Esophagus muscularis mucosa (tissue), 4 donors: ENCODE measurements at regions not wholly inside any gene's neighbourhood (a gene's known extent, or its start where the extent isn't known, plus 50 kb on each side); places are given as distances from the start of the nearest gene placed in this dataset.

ENCODE experiments used
- DNase-seq: peaks from one replicate; pipeline ENCODE4 v3.0.0-alpha.2; 2017; ENCODE audit errors: extremely low spot score
- H3K27ac ChIP-seq, 4 donors: fragments of 200-600 bp; sonication (generic); replicated peaks in 1 of 4; 1 replicate in 3 of 4; 2 replicates in 1 of 4; pipeline ENCODE4 v1.5.1; 2016 to 2019; ENCODE audit warnings: mild to moderate bottlenecking in 1 of 4
- H3K27me3 ChIP-seq, 4 donors: fragments of 200-600 bp; sonication (generic); one replicate each; pipeline versions ENCODE4 v1.5.1 to v1.6.0; 2016 to 2019
- H3K36me3 ChIP-seq, 4 donors: fragments of 200-600 bp; sonication (generic); one replicate each; pipeline ENCODE4 v1.5.1; 2016 to 2019
- H3K4me1 ChIP-seq, 4 donors: fragments of 200-600 bp; sonication (generic); one replicate each; pipeline ENCODE4 v1.5.1; 2016 to 2019
- H3K4me3 ChIP-seq, 4 donors: fragments of 200-600 bp; sonication (generic); 1 replicate in 2 of 4; 2 replicates in 2 of 4; pipeline ENCODE4 v1.5.1; 2016 to 2019; ENCODE audit warnings: mild to moderate bottlenecking in 4 of 4, moderate library complexity in 1 of 4
- H3K9me3 ChIP-seq, 4 donors: fragments of 200-600 bp; sonication (generic); 1 replicate in 3 of 4; 2 replicates in 1 of 4; pipeline ENCODE4 v1.5.1; 2016 to 2019
- EP300 ChIP-seq: sonication (generic); formaldehyde crosslinking; IDR thresholded peaks from one replicate; pipeline ENCODE4 v1.6.1; 2017; ENCODE audit warnings: antibody characterized with exemption
- POLR2A ChIP-seq: fragments of 450-650 bp; IDR thresholded peaks from one replicate; pipeline ENCODE4 v1.6.1; 2017; ENCODE audit warnings: antibody characterized with exemption, moderate library complexity, mild to moderate bottlenecking, low read depth
- POLR2AphosphoS5 ChIP-seq, 2 donors: sonication (generic); formaldehyde crosslinking; IDR thresholded peaks; one replicate each; pipeline ENCODE4 v1.6.1; 2017; ENCODE audit warnings: antibody characterized with exemption in 2 of 2
- WGBS: methylation state at CpG from one replicate; pipeline ENCODE4 v1.1.5; 2018; 5-methylcytosine and 5-hydroxymethylcytosine counted together
- intact Hi-C: fragments of 100-400 bp; cut with DNase I; formaldehyde crosslinking; loops from one replicate; pipeline ENCODE4 v1.15.1; 2023
- TF ChIP-seq, protein P1 (sequence below), 3 experiments: fragments of 200-600 bp in 2 of 3; fragments of 450-650 bp in 1 of 3; sonication (generic) in 2 of 3; IDR thresholded peaks; one replicate each; pipeline ENCODE4 v1.5.1; 2017 to 2019; ENCODE audit warnings: antibody characterized with exemption in 3 of 3, mild to moderate bottlenecking in 2 of 3, moderate library complexity in 1 of 3

DNA sequence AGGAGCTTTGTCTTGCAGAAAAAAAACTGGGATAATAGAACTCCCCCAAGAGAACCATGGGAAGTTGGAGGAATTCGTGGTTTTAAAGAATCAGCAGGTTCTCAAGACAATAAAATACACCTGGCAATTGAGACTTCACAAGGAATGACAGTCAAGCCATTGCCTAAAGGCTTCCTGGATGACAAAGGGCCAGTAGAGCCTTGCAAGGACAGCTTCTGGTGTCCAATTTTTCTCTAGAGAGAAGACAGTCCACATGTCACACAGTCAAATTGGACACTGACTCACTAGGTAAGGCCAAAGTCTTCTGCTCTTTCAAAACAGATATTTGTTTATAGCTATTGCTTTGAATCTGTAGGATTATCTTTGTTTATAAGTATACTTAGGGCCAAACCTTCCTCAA is 80.3 kb upstream of the BMP5 start:
- no peak overlapping the region for H3K27ac ChIP-seq
- TF ChIP-seq, protein P1, sequence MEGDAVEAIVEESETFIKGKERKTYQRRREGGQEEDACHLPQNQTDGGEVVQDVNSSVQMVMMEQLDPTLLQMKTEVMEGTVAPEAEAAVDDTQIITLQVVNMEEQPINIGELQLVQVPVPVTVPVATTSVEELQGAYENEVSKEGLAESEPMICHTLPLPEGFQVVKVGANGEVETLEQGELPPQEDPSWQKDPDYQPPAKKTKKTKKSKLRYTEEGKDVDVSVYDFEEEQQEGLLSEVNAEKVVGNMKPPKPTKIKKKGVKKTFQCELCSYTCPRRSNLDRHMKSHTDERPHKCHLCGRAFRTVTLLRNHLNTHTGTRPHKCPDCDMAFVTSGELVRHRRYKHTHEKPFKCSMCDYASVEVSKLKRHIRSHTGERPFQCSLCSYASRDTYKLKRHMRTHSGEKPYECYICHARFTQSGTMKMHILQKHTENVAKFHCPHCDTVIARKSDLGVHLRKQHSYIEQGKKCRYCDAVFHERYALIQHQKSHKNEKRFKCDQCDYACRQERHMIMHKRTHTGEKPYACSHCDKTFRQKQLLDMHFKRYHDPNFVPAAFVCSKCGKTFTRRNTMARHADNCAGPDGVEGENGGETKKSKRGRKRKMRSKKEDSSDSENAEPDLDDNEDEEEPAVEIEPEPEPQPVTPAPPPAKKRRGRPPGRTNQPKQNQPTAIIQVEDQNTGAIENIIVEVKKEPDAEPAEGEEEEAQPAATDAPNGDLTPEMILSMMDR (IDR thresholded peaks at IDR 0.05), result no peak
- TF ChIP-seq POLR2AphosphoS5 (IDR thresholded peaks at IDR 0.05) (no peak), POLR2A (no peak)
- no peaks in the 10 kb centered on the region for H3K9me3 ChIP-seq
- H3K27me3 ChIP-seq, result no peaks in the 10 kb centered on the region
- H3K4me1 ChIP-seq, result peaks cover 0 to 22% (median 9%) of the 10 kb centered on the region in 4 donors
- 73% methylated on average over 1 of the region's 1 CpG for WGBS
- no peaks in the 10 kb centered on the region for H3K36me3 ChIP-seq
- no peak for DNase-seq
- intact Hi-C loops, result loop anchor here (2.0 to 10.0 kb wide), 2 partner anchors 511 to 681 kb away; no protein-coding TSS in a partner anchor
- H3K4me3 ChIP-seq, result no peak overlapping the region

DNA sequence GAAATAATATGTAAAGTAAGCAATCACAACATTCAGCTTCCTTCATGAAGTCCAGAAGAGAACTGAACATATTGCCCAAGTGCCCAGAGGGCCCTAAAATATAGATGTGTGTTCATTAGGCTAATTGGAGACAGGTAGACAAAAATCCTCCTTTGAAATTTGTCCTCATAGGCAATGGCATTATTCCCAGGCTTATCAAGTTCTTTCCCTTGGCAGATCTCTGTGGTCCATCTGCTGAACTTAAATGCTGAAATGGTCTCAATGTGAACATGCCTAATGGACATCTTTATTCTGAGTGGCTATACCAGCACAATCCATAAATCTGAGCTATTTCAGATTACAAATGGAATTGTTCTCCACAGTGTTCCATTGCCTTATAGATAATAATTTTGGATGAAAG is 79.0 kb upstream of the BMP5 start:
- intact Hi-C loops, result loop anchor here (2.0 to 10.0 kb wide), 2 partner anchors 510 to 680 kb away; no protein-coding TSS in a partner anchor
- no peak for TF ChIP-seq POLR2A
- TF ChIP-seq, protein P1 (IDR thresholded peaks at IDR 0.05), result no peak
- Histone ChIP-seq H3K27ac (no peak overlapping the region), H3K9me3 (peaks cover 0 to 8% (median 3%) of the 10 kb centered on the region in 4 donors), H3K36me3 (no peaks in the 10 kb centered on the region), H3K4me1 (peaks cover 0 to 11% (median 1%) of the 10 kb centered on the region in 4 donors), H3K27me3 (no peaks in the 10 kb centered on the region), H3K4me3 (no peak overlapping the region)
- DNase-seq, result no peak

DNA sequence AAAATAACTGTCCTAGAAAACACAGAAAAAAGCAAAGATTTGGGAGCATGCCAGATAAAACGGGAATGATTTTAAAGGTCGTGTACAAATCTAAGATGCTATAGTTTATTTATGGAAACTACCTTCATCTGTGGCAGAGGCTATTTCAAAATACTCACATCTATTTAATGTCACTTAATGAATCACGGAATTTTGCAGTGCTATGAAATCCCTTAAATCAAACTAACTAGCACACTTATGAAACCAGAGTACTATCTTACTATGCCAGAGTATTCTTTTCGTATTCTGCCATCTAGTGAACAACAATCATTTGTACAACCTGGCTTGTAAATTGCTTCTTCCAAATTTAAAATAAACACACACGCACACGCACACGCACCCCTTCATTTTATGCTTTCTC is 77.9 kb upstream of the BMP5 start:
- Histone ChIP-seq H3K4me1 (peaks cover 0 to 11% (median 0%) of the 10 kb centered on the region in 4 donors), H3K9me3 (peaks cover 0 to 8% (median 3%) of the 10 kb centered on the region in 4 donors), H3K36me3 (no peaks in the 10 kb centered on the region), H3K27me3 (no peaks in the 10 kb centered on the region), H3K27ac (no peak overlapping the region), H3K4me3 (peak overlapping the region; percentile 13 to 37 (median 22))
- TF ChIP-seq, protein P1 (IDR thresholded peaks at IDR 0.05), result peak; percentile 39 to 51 (median 51)
- no peak for TF ChIP-seq POLR2AphosphoS5 (IDR thresholded peaks at IDR 0.05)
- DNase-seq, result no peak
- 21% methylated on average over 7 of the region's 7 CpGs for WGBS
- intact Hi-C loops, result loop anchor here (10.0 kb wide), 1 partner anchor 679 kb away; no protein-coding TSS in a partner anchor

DNA sequence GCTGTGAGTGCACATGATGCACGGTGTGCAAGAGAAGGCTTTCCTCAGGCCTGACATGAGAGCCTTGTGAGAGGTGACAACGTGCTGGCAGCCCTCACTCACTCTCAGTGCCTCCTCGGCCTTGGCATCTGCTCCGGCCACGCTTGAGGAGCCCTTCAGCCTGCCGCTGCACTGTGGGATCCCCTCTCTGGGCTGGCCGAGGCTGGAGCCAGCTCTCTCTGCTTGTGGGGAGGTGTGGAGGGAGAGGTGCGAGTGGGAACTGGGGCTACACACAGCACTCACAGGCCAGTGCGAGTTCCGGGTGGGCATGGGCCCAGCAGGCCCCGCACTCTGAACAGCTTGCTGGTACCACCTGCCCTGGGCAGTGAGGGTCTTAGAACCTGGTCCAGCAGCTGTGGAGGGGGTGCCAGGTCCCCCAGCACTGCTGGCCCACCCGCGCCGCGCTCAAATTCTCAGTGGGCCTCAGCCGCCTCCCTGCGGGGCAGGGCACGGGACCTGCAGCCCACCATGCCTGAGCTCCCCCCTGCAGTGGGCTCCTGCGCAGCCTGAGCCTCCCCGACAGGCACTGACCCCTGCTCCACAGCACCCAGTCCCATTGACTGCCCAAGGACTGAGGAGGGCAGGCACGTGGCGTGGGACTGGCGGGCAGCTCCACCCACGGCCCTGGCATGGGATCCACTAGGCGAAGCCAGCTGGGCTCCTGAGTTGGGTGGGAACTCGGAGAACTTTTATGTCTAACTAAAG is 74.9 kb upstream of the BMP5 start:
- Histone ChIP-seq H3K4me3 (no peak overlapping the region), H3K4me1 (peaks cover 0 to 11% (median 0%) of the 10 kb centered on the region in 4 donors), H3K36me3 (no peaks in the 10 kb centered on the region), H3K27ac (no peak overlapping the region), H3K27me3 (no peaks in the 10 kb centered on the region), H3K9me3 (peaks cover 0 to 8% (median 3%) of the 10 kb centered on the region in 4 donors)
- 96% methylated on average over 19 of the region's 26 CpGs for WGBS
- no peak for DNase-seq
- intact Hi-C loops, result loop anchor here (10.0 kb wide), 1 partner anchor 675 kb away; no protein-coding TSS in a partner anchor
- TF ChIP-seq, protein P1 (IDR thresholded peaks at IDR 0.05), result no peak
- TF ChIP-seq POLR2A (no peak), POLR2AphosphoS5 (IDR thresholded peaks at IDR 0.05) (no peak), EP300 (no peak)

DNA sequence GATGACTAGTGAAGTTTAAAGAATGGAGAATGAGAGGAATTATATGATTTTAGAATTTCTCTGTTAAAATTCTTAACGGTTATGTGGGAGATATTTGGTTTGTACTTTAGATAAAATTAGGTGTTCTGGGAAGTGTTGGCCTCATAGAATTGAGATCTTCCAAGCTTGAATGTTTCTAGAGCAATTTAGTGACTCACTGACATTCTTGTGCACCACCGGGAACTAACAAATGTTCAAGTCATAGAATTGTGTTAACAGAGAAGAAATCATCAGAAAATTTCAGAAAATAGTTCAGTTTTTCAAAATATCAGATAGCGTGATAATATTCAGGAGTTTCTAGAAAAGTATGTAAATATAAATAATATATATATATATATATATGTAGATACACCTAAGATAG is 67.9 kb upstream of the BMP5 start:
- 68% methylated on average over 3 of the region's 3 CpGs for WGBS
- no peaks in the 10 kb centered on the region for H3K36me3 ChIP-seq
- DNase-seq, result no peak
- no peaks in the 10 kb centered on the region for H3K4me1 ChIP-seq
- H3K4me3 ChIP-seq, result no peak overlapping the region
- H3K27me3 ChIP-seq, result no peaks in the 10 kb centered on the region
- intact Hi-C loops, result no loop called here
- TF ChIP-seq EP300, result no peak
- TF ChIP-seq, protein P1 (IDR thresholded peaks at IDR 0.05), result no peak
- no peak for TF ChIP-seq POLR2AphosphoS5 (IDR thresholded peaks at IDR 0.05)
- TF ChIP-seq POLR2A, result no peak
- no peaks in the 10 kb centered on the region for H3K9me3 ChIP-seq
- H3K27ac ChIP-seq, result no peak overlapping the region
